HPDE6-E6E7 (cell line): ENCODE measurements at regions not wholly inside any gene's neighbourhood (a gene's known extent, or its start where the extent isn't known, plus 50 kb on each side); places are given as distances from the start of the nearest gene placed in this dataset.

Experiments used
- DNase-seq: peaks from one replicate; pipeline ENCODE4 v3.0.0; 2011; ENCODE audit warnings: missing footprints; ENCODE audit errors: extremely low spot score

DNA sequence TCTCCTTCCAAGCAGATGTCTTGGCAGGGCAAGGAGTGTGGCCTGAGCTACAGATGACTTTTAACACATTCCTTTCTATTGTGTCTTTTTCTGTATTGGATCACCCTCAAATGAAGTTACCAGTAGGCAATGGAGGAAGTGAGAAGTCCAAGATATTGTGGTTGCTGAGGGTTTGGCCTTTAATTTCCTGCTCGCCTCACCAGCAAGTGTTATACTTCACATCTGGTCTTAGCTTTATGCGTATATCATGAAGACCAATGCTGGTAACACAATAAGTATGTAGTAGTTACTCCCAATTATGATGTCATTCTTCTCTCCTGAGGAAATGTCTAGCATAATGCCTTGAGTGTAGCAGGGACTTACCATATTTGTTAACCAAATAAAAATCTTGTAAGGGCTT is 179.9 kb downstream of the ZIC1 start:
- no peak for DNase-seq

GRCh38 chr3:147604136-147604535 is 195.0 kb downstream of the ZIC1 start:
- no peak for DNase-seq

DNA sequence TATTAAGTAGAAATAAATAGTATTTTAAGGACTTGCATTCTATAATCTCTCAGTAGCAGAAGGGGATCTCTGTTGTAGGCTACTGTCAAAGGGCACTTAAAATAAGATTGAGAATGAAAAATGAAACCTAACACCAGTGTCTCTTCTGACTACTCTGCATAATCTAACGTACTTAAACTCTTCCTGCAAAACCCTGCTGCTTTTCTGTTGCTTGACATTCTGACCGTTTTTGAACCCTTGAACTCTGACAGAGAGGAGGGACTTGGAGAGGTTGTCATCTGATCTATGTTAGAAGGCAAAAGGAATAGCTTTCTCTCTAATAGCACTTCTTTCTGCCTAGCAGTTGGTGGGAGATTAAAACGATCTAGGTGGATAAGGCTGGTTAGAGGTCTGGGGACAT is 204.6 kb downstream of the ZIC1 start:
- no peak for DNase-seq

DNA sequence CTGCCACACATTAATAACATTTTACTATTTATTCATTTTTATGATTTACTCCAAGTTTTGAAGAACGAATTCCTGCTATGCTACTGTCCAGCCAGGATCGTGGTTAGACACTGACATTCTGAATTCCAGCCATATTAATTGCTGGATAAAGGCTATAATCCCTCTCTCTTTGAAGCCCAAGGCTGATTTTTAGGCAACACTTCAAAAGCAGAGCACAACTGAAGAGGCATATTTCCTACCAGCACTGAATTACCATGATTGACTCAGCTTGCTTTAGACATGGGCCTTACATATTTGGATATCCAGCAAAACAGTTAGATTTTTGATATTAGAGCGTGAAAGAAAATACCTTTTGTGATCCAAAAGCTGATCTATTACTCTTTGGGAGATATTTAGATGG is 205.0 kb downstream of the ZIC1 start:
- DNase-seq, result no peak

DNA sequence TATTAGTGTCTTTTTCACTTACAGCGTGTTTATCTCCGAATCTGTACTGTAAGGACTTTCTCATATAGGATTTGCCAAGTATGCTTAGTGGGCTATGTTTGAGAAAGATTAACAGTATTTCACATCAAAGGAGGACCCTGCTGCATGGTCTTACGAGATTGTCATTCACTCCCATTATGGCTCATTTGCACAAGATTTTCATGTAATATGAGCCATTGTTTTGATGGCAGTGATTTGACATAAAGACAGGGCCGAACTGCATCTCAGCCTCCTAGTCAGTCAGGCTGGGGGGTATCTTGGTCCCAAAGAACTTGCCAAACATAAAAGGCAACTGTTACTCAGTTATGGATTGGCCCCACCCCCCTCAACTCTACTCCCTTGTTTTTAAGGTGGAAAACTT is 205.9 kb downstream of the ZIC1 start:
- DNase-seq, result no peak

DNA sequence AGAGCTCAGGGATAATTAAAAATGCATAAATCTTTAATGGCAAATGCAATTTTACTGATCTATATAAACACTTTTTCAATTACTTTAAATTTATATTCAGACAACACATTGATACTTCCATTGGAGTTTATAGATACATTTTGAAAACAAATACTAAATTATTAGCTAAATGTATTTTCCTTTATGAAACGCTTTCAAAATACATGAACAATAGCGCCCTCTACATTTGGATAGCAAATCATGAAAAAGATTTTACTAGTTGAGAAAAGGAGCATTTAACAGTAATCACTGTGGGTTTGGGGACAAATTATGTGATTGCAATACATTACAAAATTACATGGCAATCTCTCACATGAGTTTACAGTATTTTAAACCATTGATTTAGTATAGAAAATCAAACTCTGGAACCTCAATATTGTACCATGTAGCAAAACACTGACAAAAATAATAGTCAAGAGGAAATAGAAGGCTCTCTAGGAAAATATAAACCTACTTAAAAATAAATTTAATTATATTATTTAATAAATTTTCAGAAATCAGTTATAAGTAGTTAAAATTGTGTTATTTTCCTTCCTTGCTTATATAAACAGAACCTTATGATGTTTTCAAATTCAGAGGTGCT is 207.9 kb downstream of the ZIC1 start:
- no peak for DNase-seq

GRCh38 chr3:147618691-147619090 is 209.5 kb downstream of the ZIC1 start:
- DNase-seq, result no peak

DNA sequence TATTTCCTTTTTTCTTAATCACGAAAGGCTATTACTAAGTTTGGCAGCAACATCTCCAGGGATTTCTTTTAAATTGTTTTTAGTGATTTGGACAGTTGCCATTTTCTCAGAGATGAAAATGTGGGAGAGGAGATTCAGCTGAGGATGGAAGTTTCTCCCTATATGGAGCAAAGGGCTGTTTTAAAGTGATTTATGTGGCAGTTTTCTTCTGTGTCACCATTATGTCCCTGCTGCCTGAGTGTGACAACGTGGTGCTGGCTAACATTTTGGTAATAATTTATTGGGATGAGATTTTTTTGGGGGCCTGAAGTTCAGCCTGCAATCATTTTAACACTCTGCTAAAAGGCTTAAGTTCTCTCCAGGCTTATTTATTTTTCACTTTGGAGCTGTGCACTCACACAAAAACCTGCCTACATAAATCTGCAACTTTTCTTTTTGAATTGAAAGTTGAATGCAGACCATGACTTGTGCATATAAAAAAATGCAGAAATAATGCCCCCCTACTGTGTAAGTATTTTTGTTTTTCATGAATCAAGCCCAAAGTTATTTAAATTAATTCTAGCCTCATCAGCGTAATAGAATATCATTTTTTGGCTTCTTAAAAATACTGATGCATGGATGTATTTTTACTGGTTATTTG is 210.9 kb downstream of the ZIC1 start:
- DNase-seq, result no peak

GRCh38 chr3:147620906-147621305 is 211.7 kb downstream of the ZIC1 start:
- DNase-seq, result no peak

- no peak for DNase-seq
Measured at GRCh38 chr3:147630921-147631415, 221.8 kb downstream of the ZIC1 start.

DNA sequence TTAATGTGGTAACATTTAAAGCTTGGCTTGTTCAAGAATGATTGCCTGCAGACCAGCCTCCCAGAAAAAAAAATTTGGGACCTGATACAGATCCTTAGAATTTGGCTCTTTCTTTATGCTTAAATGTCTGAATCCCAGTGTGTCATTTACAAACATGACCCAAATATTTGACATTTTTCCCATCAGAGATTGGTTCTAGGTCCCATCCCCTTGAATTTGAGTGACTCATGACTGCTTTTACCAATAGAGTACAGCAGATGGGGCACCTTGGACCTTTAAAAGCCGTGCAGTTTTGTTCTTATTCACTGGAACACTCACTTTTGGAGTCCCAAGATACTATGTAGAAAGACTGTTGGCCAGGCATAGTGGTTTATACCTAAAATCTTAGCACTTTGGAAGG is 231.6 kb downstream of the ZIC1 start:
- DNase-seq, result no peak

DNA sequence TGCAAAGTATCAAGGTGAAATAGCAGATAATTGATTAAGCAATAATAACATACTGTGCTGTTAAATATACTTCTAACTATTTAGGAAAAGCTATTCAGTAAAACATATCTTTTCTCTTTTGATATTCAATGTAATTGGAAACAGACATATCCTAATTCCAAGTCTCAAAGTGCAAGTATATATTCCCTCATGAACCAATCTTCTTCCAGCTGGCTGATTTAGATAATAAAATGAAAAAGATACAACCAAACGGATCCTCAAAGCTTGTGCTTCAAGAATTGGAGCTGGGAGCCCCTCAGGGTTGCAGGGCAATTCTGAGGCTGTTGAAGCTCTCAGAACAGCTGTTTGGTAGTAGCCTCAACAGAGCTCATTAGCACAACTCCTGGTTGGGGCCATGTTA is 236.6 kb downstream of the ZIC1 start:
- no peak for DNase-seq

DNA sequence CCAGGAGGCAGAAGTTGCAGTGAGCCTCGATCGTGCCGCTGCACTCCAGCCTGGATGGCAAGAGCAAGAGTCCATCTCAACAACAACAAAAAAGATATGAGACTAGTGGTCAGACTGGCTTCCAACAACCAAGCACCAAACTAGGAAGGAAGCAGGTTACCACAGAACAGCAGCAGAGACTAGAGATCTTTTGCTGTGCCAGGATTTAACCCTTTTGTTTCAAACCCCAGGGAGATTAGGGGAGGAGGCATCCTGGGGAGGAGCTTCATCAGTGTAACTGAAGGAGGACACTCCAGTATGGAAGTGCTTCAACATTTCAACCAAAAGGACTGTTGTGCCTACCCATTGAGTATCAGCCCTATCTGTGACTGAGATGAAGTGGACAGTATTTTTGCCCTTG is 240.3 kb downstream of the ZIC1 start:
- DNase-seq, result no peak

DNA sequence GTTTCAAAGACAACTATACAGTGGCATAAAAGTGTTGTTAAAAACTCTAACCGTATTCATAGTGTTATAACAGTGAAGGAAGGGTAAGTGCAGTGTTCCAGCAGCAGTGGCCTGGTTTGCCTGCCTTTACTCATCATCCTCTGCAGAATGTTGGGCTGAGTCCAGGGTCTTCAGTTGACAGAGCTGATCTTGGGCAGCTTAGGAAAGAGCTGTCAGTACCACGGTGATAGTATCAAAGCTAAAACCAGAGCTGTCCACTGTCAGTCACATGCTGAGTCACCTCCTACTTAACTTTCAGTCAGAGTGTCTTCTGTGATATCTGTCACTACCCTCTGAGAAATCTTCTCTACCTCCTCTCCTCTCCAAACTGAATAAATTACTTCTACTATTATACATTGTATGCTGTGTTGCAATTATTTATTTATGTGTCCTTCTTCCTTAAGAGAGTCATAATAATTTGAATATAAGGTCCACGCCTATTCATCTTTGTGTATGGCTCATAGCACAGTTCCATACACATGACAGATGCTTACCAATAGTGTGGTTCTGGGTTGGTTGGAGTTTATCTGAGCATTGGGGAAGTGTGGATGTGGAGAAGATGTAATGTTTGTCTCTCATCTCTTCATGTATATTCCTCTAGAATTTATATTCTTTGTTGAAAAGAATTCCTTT is 242.1 kb downstream of the ZIC1 start:
- DNase-seq, result no peak

GRCh38 chr3:147652651-147653366 is 243.6 kb downstream of the ZIC1 start:
- DNase-seq, result no peak

GRCh38 chr3:147653367-147653923 is 244.3 kb downstream of the ZIC1 start:
- no peak for DNase-seq

- no peak for DNase-seq
Measured at GRCh38 chr3:147654827-147655226, 245.7 kb downstream of the ZIC1 start.

GRCh38 chr3:147655236-147655635 is 246.1 kb downstream of the ZIC1 start:
- no peak for DNase-seq

DNA sequence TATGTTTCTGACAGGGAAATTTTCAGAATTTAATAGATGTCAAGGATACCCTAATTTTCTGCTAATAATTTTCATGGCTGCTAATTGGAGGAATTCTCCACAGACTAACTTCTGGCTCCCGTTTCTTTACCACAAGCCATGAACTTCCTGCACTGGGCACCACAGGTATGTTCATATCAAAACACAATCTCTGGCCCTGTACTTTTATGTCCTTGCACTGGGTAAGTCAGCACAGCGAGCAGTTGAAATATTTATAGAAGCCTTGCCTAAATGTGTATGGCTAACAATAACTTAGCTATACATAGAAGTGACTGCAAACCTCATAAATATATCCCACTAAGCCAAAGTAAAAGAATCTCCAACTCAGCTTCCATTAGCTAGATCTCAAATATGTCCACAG is 246.9 kb downstream of the ZIC1 start:
- no peak for DNase-seq

GRCh38 chr3:147661916-147662315 is 252.8 kb downstream of the ZIC1 start:
- DNase-seq, result no peak

DNA sequence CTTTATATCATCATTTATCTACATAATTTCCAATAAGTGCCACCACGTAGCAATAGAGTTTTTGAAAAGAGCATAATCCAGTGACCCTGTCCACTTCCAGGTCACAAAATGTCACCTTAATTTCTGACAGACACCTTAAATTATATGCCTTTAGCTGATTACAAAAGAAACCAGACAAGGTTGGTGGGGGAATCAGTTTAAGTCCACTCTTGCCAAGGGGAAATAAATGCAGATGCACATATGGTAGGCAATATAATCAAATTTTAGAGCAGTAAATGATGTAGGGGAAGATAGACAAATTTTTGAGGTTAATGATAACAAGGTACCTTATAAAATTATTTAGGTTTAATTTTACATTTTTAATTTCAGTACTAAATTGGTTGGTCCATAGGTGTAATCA is 253.5 kb downstream of the ZIC1 start:
- DNase-seq, result no peak

GRCh38 chr3:147669077-147669476 is 259.9 kb downstream of the ZIC1 start:
- DNase-seq, result no peak
